ENCODE measurements at regions not wholly inside any gene's neighbourhood (a gene's known extent, or its start where the extent isn't known, plus 50 kb on each side); places are given as distances from the start of the nearest gene placed in this dataset.

DNA sequence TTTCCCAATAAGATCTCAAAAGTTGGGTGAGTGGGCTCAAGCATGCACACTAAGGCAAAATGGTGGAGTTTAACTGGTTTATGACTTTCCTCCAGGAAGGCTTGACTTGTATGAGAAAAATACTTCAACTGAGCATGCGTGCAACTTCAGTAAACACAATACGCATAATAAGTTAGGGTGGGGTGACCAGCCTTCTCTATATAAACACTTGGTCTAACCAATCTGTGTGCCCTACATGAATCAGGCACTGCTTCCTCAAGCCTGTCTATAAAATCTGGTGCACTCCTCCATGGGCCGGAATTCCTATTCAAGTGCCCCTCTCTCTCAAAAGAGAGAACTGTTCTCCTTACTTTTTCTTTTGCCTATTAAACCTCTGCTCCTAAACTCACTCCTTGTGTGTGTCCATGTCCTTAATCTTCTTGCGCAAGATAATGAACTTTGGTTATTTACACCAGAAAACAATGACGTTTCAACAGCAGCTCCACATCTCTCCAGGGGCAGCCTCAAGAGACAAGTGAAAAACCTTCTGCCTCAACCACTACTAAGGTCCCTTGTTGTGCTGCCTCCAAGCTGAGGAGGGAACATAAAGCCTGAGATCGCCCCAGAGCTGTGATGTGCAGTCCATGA is 352.6 kb downstream of the CAAP1 start:
- Histone ChIP-seq H3K27me3 (ENCODE audit: insufficient read depth, low read length) (no peaks in the 10 kb centered on the region), H3K27ac (ENCODE audit: low read depth, low read length) (no peak overlapping the region), H3K4me1 (ENCODE audit: insufficient read depth, low read length) (no peaks in the 10 kb centered on the region), H4K20me1 (ENCODE audit: insufficient read depth, low read length) (no peaks in the 10 kb centered on the region), H2AFZ (ENCODE audit: low read length) (no peak overlapping the region), H3K79me2 (ENCODE audit: insufficient read depth, low read length) (no peaks in the 10 kb centered on the region), H3K36me3 (ENCODE audit: insufficient read depth, low read length) (no peaks in the 10 kb centered on the region), H3K9me3 (ENCODE audit: low read depth, low read length) (no peaks in the 10 kb centered on the region), H3K4me2 (ENCODE audit: insufficient read depth, low read length) (no peak overlapping the region), H3K4me3 (ENCODE audit: insufficient read depth, low read length) (no peak overlapping the region)
- no peak for TF ChIP-seq CTCF (IDR thresholded peaks at IDR 0.05; ENCODE audit: extremely low read depth, low read depth, low read length)
- DNase-seq (ENCODE audit: insufficient read length, low spot score, missing footprints), result no peak

GRCh38 chr9:26537211-26537610 is 355.4 kb downstream of the CAAP1 start:
- Histone ChIP-seq H3K36me3 (ENCODE audit: insufficient read depth, low read length) (no peaks in the 10 kb centered on the region), H4K20me1 (ENCODE audit: insufficient read depth, low read length) (no peaks in the 10 kb centered on the region), H3K27ac (ENCODE audit: low read depth, low read length) (no peak overlapping the region), H3K4me3 (ENCODE audit: insufficient read depth, low read length) (no peak overlapping the region), H3K4me2 (ENCODE audit: insufficient read depth, low read length) (no peak overlapping the region), H3K27me3 (ENCODE audit: insufficient read depth, low read length) (no peaks in the 10 kb centered on the region), H3K9me3 (ENCODE audit: low read depth, low read length) (no peaks in the 10 kb centered on the region), H2AFZ (ENCODE audit: low read length) (no peak overlapping the region), H3K79me2 (ENCODE audit: insufficient read depth, low read length) (no peaks in the 10 kb centered on the region), H3K4me1 (ENCODE audit: insufficient read depth, low read length) (no peaks in the 10 kb centered on the region)
- no peak for DNase-seq (ENCODE audit: insufficient read length, low spot score, missing footprints)
- no peak for TF ChIP-seq CTCF (IDR thresholded peaks at IDR 0.05; ENCODE audit: extremely low read depth, low read depth, low read length)

DNA sequence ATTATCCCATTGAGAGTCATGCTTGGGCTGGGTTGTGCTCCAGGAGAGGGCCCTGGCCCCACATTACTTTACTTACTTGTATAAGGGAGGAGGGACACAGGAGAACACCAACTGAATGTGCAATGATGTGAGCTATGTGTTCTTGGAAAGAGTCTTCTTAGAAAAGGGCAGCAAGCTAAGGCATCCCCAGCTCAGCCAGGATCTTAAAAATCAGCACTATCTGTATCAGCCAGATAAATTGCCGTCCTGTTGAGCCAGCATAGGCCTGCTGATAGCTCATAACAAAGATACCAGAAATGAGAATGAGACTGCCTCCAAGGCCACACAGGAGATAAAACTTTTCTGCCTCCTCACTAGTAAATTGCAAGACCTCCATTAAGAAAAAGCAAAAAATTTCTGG is 357.5 kb downstream of the CAAP1 start:
- Histone ChIP-seq H3K27ac (ENCODE audit: low read depth, low read length) (no peak overlapping the region), H3K4me3 (ENCODE audit: insufficient read depth, low read length) (no peak overlapping the region), H3K4me2 (ENCODE audit: insufficient read depth, low read length) (no peak overlapping the region), H3K36me3 (ENCODE audit: insufficient read depth, low read length) (no peaks in the 10 kb centered on the region), H2AFZ (ENCODE audit: low read length) (no peak overlapping the region), H4K20me1 (ENCODE audit: insufficient read depth, low read length) (no peaks in the 10 kb centered on the region), H3K9me3 (ENCODE audit: low read depth, low read length) (no peaks in the 10 kb centered on the region), H3K27me3 (ENCODE audit: insufficient read depth, low read length) (no peaks in the 10 kb centered on the region), H3K4me1 (ENCODE audit: insufficient read depth, low read length) (no peaks in the 10 kb centered on the region), H3K79me2 (ENCODE audit: insufficient read depth, low read length) (no peaks in the 10 kb centered on the region)
- TF ChIP-seq CTCF (IDR thresholded peaks at IDR 0.05; ENCODE audit: extremely low read depth, low read depth, low read length), result no peak
- DNase-seq (ENCODE audit: insufficient read length, low spot score, missing footprints), result no peak

DNA sequence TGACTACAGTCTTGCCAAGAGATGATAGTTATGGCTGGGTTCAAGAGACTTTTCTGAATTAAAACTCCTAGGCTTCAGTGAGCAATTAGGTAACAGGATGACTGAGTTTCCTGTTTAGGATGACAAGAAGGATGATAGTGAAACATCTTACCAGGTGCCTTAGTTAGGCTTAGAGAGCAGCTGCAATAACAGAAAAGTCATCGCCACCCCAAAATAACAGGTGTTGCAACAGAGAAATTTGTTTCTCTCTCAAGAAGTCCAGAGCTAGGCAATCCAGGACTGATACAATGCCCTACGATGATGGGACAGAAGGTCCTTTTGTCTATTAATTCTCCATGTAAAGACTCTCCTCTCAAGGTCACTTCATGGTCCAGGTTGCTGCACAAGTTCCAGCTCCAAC is 361.8 kb downstream of the CAAP1 start:
- TF ChIP-seq CTCF (IDR thresholded peaks at IDR 0.05; ENCODE audit: extremely low read depth, low read depth, low read length), result no peak

More for the DNA sequence above, 361.8 kb downstream of the CAAP1 start:
- H4K20me1 ChIP-seq (ENCODE audit: insufficient read depth, low read length), result no peaks in the 10 kb centered on the region
- H3K4me2 ChIP-seq (ENCODE audit: insufficient read depth, low read length), result no peak overlapping the region
- H2AFZ ChIP-seq (ENCODE audit: low read length), result no peak overlapping the region
- no peaks in the 10 kb centered on the region for H3K79me2 ChIP-seq (ENCODE audit: insufficient read depth, low read length)
- H3K4me1 ChIP-seq (ENCODE audit: insufficient read depth, low read length), result no peaks in the 10 kb centered on the region
- H3K9me3 ChIP-seq (ENCODE audit: low read depth, low read length), result no peaks in the 10 kb centered on the region
- H3K27ac ChIP-seq (ENCODE audit: low read depth, low read length), result no peak overlapping the region
- DNase-seq (ENCODE audit: insufficient read length, low spot score, missing footprints), result no peak
- no peak overlapping the region for H3K4me3 ChIP-seq (ENCODE audit: insufficient read depth, low read length)
- no peaks in the 10 kb centered on the region for H3K36me3 ChIP-seq (ENCODE audit: insufficient read depth, low read length)
- H3K27me3 ChIP-seq (ENCODE audit: insufficient read depth, low read length), result no peaks in the 10 kb centered on the region

All from osteoblast (primary cell).